Spleen (tissue), 11 donors: ENCODE measurements at regions not wholly inside any gene's neighbourhood (a gene's known extent, or its start where the extent isn't known, plus 50 kb on each side); places are given as distances from the start of the nearest gene placed in this dataset.

Source experiments
- DNase-seq: peaks from one replicate; pipeline ENCODE4 v3.0.0-alpha.2; 2020
- H3K27ac ChIP-seq, 8 donors: fragments of 200-600 bp; sonication (generic) in 7 of 8; 1 replicate in 4 of 8; 2 replicates in 4 of 8; pipeline versions ENCODE4 v1.5.0 to v1.8.0; 2016 to 2021; ENCODE audit warnings: inconsistent platforms in 4 of 8, mild to moderate bottlenecking in 4 of 8, moderate library complexity in 1 of 8
- H3K27me3 ChIP-seq, 7 donors: fragments of 200-600 bp; sonication (generic) in 6 of 7; replicated peaks in 1 of 7; 1 replicate in 4 of 7; 2 replicates in 3 of 7; pipeline versions ENCODE4 v1.5.0 to v1.8.0; 2016 to 2021; ENCODE audit warnings: inconsistent platforms in 3 of 7, mild to moderate bottlenecking in 1 of 7
- H3K36me3 ChIP-seq, 6 donors: fragments of 200-600 bp; sonication (generic) in 5 of 6; 1 replicate in 4 of 6; 2 replicates in 2 of 6; pipeline versions ENCODE4 v1.5.0 to v1.8.0; 2016 to 2021; ENCODE audit warnings: inconsistent platforms in 2 of 6
- H3K4me1 ChIP-seq, 6 donors: fragments of 200-600 bp; sonication (generic) in 5 of 6; 1 replicate in 3 of 6; 2 replicates in 3 of 6; pipeline versions ENCODE4 v1.5.0 to v1.8.0; 2016 to 2021; ENCODE audit warnings: inconsistent platforms in 3 of 6
- H3K4me3 ChIP-seq, 8 donors: fragments of 200-600 bp; sonication (generic) in 7 of 8; 1 replicate in 4 of 8; 2 replicates in 4 of 8; pipeline versions ENCODE4 v1.5.0 to v1.8.0; 2016 to 2021; ENCODE audit warnings: inconsistent platforms in 4 of 8, mild to moderate bottlenecking in 4 of 8, moderate library complexity in 2 of 8
- H3K9me3 ChIP-seq, 8 donors: fragments of 200-600 bp; sonication (generic) in 7 of 8; 1 replicate in 4 of 8; 2 replicates in 4 of 8; pipeline versions ENCODE4 v1.5.0 to v1.8.0; 2016 to 2021; ENCODE audit warnings: inconsistent platforms in 4 of 8
- CTCF ChIP-seq, 11 experiments: fragments of 200-600 bp in 7 of 11; fragments of 450-650 bp in 4 of 11; sonication (generic) in 4 of 11; IDR thresholded peaks in 8 of 11; conservative IDR thresholded peaks in 3 of 11; 1 replicate in 7 of 11; 2 replicates in 4 of 11; pipeline versions ENCODE4 v1.4.0 to v1.8.0; 2016 to 2021; ENCODE audit warnings: antibody characterized with exemption in 11 of 11, inconsistent platforms in 4 of 11, mild to moderate bottlenecking in 1 of 11
- POLR2A ChIP-seq, 3 donors: fragments of 450-650 bp; IDR thresholded peaks; one replicate each; pipeline ENCODE4 v1.5.1; 2017; ENCODE audit warnings: antibody characterized with exemption in 3 of 3, mild to moderate bottlenecking in 1 of 3
- POLR2AphosphoS5 ChIP-seq, 3 donors: sonication (generic); formaldehyde crosslinking; IDR thresholded peaks; one replicate each; pipeline ENCODE4 v1.5.1; 2017; ENCODE audit warnings: antibody characterized with exemption in 3 of 3
- WGBS, 5 donors: extraction: QIAGEN DNeasy Blood & Tissue Kit in 3 of 5; methylation state at CpG; one replicate each; pipeline versions ENCODE4 v1.1.5 to v1.1.7; 2013 to 2018; 5-methylcytosine and 5-hydroxymethylcytosine counted together
- intact Hi-C: fragments of 100-400 bp; cut with DNase I; formaldehyde crosslinking; loops from one replicate; pipeline ENCODE4 v1.15.0; 2023; ENCODE audit warnings: low total_unique reads
- donor health status: healthy with polysubstance abuse.
- donor health status: DM: no; HTN: no; CAD: no; lungs with moderate emphysema.
- donor health status: DM: no; HTN: no; CAD: no.
- donor health status: Bipolar disorder and iron deficiency.
- donor health status: healthy.
- donor health status: DM: no; HTN: no; CAD: no.
- donor health status: DM: yes; HTN: yes; CAD: no.

GRCh38 chr1:230008721-230009120 lies 58.3 kb upstream of the GALNT2 start:
- TF ChIP-seq POLR2AphosphoS5 (IDR thresholded peaks at IDR 0.05) (no peak), POLR2A (IDR thresholded peaks at IDR 0.05) (no peak), CTCF (IDR thresholded peaks at IDR 0.05 in 8 of 11, conservative IDR thresholded peaks at IDR 0.05 in 3 of 11) (no peak)
- H3K9me3 ChIP-seq, result no peaks in the 10 kb centered on the region
- intact Hi-C loops, result no loop called here
- H3K4me1 ChIP-seq, result peaks cover 0 to 29% (median 1%) of the 10 kb centered on the region in 6 donors
- no peak overlapping the region for H3K27ac ChIP-seq
- WGBS, 5 donors, result 75 to 90% (median 85%) methylated on average over 4 of the region's 4 CpGs
- no peak for DNase-seq
- no peaks in the 10 kb centered on the region for H3K36me3 ChIP-seq
- H3K27me3 ChIP-seq, result peaks cover 0 to 14% (median 0%) of the 10 kb centered on the region in 7 donors
- no peak overlapping the region for H3K4me3 ChIP-seq

- TF ChIP-seq POLR2AphosphoS5 (IDR thresholded peaks at IDR 0.05), result no peak
- no peak for TF ChIP-seq POLR2A (IDR thresholded peaks at IDR 0.05)
- no peak for TF ChIP-seq CTCF (IDR thresholded peaks at IDR 0.05 in 8 of 11, conservative IDR thresholded peaks at IDR 0.05 in 3 of 11)
- H3K36me3 ChIP-seq, result no peaks in the 10 kb centered on the region
- no peaks in the 10 kb centered on the region for H3K9me3 ChIP-seq
- H3K4me3 ChIP-seq, result no peak overlapping the region
- intact Hi-C loops, result no loop called here
- no peak overlapping the region for H3K27ac ChIP-seq
- H3K4me1 ChIP-seq, result peaks cover 0 to 20% (median 1%) of the 10 kb centered on the region in 6 donors
- no peak for DNase-seq
- H3K27me3 ChIP-seq, result peaks cover 0 to 11% (median 0%) of the 10 kb centered on the region in 7 donors
- WGBS, 5 donors, result 84 to 93% (median 90%) methylated on average over 7 of the region's 7 CpGs
These were observed 57.3 kb upstream of the GALNT2 start for GRCh38 chr1:230009611-230010313.

GRCh38 chr1:230010603-230011332 lies 56.3 kb upstream of the GALNT2 start:
- WGBS, 5 donors, result 60 to 82% (median 72%) methylated on average over 7 of the region's 7 CpGs
- H3K27ac ChIP-seq, result no peak overlapping the region
- TF ChIP-seq CTCF (IDR thresholded peaks at IDR 0.05 in 8 of 11, conservative IDR thresholded peaks at IDR 0.05 in 3 of 11), result no peak
- no peak for TF ChIP-seq POLR2AphosphoS5 (IDR thresholded peaks at IDR 0.05)
- TF ChIP-seq POLR2A (IDR thresholded peaks at IDR 0.05), result no peak
- H3K36me3 ChIP-seq, result no peaks in the 10 kb centered on the region
- no peaks in the 10 kb centered on the region for H3K9me3 ChIP-seq
- DNase-seq, result no peak
- peaks cover 0 to 17% (median 0%) of the 10 kb centered on the region in 6 donors for H3K4me1 ChIP-seq
- intact Hi-C loops, result no loop called here
- H3K27me3 ChIP-seq, result peaks cover 0 to 7% (median 0%) of the 10 kb centered on the region in 7 donors
- no peak overlapping the region for H3K4me3 ChIP-seq
